ENCODE measurements at regions not wholly inside any gene's neighbourhood (a gene's known extent, or its start where the extent isn't known, plus 50 kb on each side); places are given as distances from the start of the nearest gene placed in this dataset.
"Not testable (repeated sequence)": the region's sequence is repeated elsewhere in the genome, so short reads cannot be mapped to it uniquely, and the experiment has no call there.

DNA sequence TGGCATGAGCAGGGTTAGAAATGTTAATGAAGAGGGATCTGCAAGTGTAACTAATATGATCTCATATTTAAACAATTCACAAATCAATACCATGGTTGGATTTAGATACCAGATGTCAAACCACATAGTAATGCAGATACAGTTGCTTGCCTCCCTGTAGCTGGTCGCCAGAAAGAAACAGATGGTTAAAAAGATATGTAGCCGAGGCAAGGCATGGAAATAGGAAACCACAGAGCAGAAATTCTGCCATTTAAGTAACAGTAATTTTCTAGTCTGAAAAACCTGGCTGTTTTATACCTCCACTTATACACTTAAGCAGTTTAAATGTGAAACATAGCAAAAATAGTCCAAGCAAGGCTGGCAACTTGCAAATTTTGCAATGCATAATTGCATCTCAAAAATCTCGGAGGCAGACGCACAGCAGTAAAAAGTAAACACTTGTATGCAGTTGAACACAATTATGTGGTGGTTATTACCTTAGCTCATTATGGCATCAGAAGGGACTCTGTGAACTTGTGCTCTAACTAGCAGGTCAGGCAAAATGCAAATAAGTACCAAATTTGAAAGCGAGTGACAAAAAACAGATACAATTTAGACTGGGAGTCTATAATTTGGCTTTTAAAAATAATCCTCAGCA, 126.8 kb downstream of the NAA11 start:
- peaks cover 8 to 9% of the 10 kb centered on the region in 2 donors for H3K9me3 Mint-ChIP-seq
- ATAC-seq, result no peak
- no peak for DNase-seq (ENCODE audit: low spot score in 2 of 2)
- H3K36me3 Mint-ChIP-seq, result no peaks in the 10 kb centered on the region
- H3K27ac Mint-ChIP-seq, result no peak overlapping the region

DNA sequence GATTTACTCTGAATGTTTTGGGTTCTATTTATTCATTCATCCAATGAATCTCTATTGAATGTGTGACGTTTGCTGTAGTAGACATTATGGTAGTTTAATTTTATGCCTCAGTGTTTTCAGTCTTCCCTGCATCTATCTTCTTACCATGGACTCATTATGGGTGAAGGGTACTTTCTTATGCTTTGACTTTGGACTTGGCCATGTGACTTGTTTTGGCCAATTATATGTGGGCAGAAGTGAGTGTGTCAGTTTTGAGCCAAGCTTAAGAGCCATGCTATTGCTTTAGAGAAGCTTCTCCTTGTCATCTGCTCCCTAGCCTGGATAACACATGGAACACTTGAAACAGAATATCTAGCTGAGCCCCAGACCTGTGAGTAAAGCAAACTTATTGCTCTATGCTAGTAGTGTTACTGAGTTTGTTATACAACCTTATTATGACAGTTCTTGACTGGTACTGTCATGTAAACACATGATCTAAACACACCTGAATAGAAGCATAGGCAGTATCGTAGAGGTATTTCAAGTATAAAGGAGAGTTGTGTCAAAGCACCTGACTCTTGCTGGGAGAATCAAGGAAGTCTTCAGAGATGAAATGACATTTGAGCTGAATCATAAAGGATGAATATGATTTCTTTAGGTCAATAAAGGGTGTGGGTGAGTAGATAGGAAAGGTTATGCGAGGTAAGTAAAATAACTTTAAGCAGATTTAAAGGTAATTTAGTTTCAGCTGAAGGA, 128.4 kb downstream of the NAA11 start:
- Mint-ChIP-seq H3K36me3 (no peaks in the 10 kb centered on the region), H3K27ac (no peak overlapping the region), H3K9me3 (peaks cover 8 to 9% of the 10 kb centered on the region in 2 donors)
- ATAC-seq (no peak), DNase-seq (ENCODE audit: low spot score in 2 of 2) (no peak)

DNA sequence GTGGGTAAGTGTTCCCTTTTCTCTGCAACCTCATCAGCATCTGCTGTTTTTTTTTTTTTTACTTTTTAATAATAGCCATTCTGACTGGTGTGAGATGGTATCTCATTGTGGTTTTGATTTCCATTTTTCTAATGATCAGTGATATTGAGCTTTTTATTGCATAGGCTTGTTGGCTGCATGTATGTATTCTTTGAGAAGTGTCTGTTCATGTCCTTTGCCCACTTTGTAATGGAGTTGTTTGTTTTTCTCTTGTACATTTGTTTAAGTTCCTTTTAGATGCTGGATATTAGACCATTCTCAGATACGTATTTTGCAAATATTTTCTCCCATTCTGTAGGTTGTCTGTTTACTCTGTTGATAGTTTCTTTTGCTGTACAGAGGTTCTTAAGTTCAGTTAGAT, 134.6 kb downstream of the NAA11 start:
- ATAC-seq, H3K36me3 Mint-ChIP-seq: not testable (repeated sequence)

DNA sequence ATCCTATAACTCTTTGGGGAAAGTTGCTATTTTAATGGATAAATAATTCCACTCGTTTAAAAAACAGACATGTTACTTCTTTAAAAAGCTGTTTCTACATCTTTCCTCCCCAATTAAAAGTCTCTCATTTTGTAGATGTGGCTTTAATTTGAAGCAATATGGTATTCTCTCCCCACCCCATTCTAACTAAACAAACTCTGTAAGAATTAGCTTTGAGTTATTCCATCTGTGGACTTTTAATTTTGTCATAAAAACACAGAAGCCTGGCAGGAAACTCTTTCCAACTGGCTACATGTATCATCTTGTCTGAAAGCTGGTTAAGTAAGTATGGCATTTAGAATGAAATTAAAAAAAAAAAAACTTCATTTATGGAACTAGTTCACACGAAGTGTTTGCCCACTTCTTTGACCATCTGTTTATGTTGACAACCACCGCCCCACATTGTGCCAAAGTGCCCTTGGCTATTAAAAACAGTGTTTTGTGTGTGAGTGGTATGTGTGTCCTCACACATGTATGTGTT, 140.3 kb downstream of the NAA11 start:
- H3K9me3 Mint-ChIP-seq, result peaks cover 15 to 17% of the 10 kb centered on the region in 2 donors
- H3K27ac Mint-ChIP-seq, result no peak overlapping the region
- ATAC-seq, result no peak
- DNase-seq (ENCODE audit: low spot score in 2 of 2), result no peak
- H3K36me3 Mint-ChIP-seq, result peaks cover 0 to 5% of the 10 kb centered on the region in 2 donors

More for the DNA sequence above, 134.6 kb downstream of the NAA11 start:
- H3K27ac Mint-ChIP-seq; DNase-seq (ENCODE audit: low spot score in 2 of 2): not testable (repeated sequence)
- H3K9me3 Mint-ChIP-seq, result peaks cover 27% of the 10 kb centered on the region in 2 donors

- Mint-ChIP-seq H3K9me3 (peaks cover 11 to 18% of the 10 kb centered on the region in 2 donors), H3K27ac (no peak overlapping the region), H3K36me3 (peaks cover 0 to 5% of the 10 kb centered on the region in 2 donors)
- ATAC-seq (no peak), DNase-seq (ENCODE audit: low spot score in 2 of 2) (no peak)
Observed at GRCh38 chr4:79184476-79184875, 141.4 kb downstream of the NAA11 start.

DNA sequence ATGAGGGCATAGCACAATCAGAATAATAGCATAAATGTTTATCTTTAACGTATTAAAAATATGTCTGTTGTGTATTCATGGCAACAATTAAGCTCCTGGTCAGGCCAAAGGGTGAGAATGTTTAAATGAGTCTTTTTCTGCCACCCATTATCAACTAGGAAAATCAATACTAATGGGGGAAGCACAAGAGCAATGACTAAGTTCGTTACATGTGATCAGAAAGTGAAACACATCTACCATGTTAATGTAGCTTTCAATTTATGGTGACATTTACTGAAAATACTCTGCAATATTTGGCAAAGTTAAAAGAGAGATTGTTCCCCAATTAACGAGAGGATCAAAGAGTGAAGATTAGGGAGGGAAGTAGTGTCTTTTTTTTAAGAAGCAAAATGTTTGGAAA, 143.7 kb downstream of the NAA11 start:
- H3K36me3 Mint-ChIP-seq, result no peaks in the 10 kb centered on the region
- H3K27ac Mint-ChIP-seq, result no peak overlapping the region
- peaks cover 3 to 6% of the 10 kb centered on the region in 2 donors for H3K9me3 Mint-ChIP-seq
- no peak for DNase-seq (ENCODE audit: low spot score in 2 of 2)
- ATAC-seq, result no peak

DNA sequence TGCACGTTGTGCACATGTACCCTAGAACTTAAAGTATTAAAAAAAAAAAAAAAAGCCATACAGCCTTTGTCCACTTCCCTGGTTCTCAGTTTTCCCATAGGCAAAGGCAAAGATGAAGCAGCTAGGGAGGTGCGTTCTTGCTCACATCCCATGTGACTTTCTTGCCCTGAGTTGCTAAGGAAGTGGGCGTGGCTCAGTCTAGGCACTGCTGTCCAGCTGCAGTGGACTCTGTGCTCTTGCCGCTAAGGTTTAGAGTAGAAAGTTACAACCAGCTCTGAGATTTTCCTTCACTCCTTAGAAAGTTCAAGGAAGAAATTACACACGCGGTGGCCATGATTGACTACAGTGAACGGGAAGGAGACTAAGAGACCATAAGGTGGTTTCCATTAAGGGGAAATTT, 144.7 kb downstream of the NAA11 start:
- Mint-ChIP-seq H3K36me3 (no peaks in the 10 kb centered on the region), H3K27ac (no peak overlapping the region), H3K9me3 (peaks cover 3 to 6% of the 10 kb centered on the region in 2 donors)
- DNase-seq (ENCODE audit: low spot score in 2 of 2) (no peak), ATAC-seq (no peak)

- peaks cover 3 to 6% of the 10 kb centered on the region in 2 donors for H3K9me3 Mint-ChIP-seq
- ATAC-seq (no peak), DNase-seq (ENCODE audit: low spot score in 2 of 2) (no peak)
- H3K36me3 Mint-ChIP-seq, result no peaks in the 10 kb centered on the region
- H3K27ac Mint-ChIP-seq, result no peak overlapping the region
Observed at GRCh38 chr4:79178760-79179159, 147.1 kb downstream of the NAA11 start.

DNA sequence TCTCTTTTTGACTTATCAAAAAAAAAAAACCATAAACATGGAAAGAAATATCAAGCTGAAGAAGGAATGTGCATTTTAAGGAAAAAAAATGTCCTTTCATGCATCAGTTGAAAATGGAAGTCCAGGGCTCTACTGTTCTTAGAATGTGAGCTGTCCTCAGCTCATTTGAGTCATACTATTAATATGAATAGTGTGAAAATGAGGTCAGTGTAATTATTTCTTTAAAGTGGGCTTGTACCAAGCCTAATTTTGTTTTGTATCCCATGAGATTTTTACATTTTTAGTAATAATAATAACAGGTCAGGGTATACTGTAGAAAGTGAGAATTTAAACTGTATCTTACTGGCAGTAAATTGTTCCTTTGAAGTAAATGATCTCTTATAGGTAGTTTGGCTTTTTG, 148.5 kb downstream of the NAA11 start:
- DNase-seq (ENCODE audit: low spot score in 2 of 2), result no peak
- Mint-ChIP-seq H3K27ac (no peak overlapping the region), H3K36me3 (no peaks in the 10 kb centered on the region), H3K9me3 (peaks cover 3 to 6% of the 10 kb centered on the region in 2 donors)
- ATAC-seq, result no peak

GRCh38 chr4:79176351-79176750, 149.5 kb downstream of the NAA11 start:
- H3K27ac Mint-ChIP-seq, result no peak overlapping the region
- DNase-seq (ENCODE audit: low spot score in 2 of 2), result no peak
- H3K9me3 Mint-ChIP-seq, result peaks cover 0 to 6% of the 10 kb centered on the region in 2 donors
- no peak for ATAC-seq
- H3K36me3 Mint-ChIP-seq, result no peaks in the 10 kb centered on the region

GRCh38 chr4:79175716-79176115, 150.1 kb downstream of the NAA11 start:
- Mint-ChIP-seq H3K27ac (no peak overlapping the region), H3K36me3 (no peaks in the 10 kb centered on the region), H3K9me3 (peaks cover 0 to 6% of the 10 kb centered on the region in 2 donors)
- DNase-seq (ENCODE audit: low spot score in 2 of 2) (no peak), ATAC-seq (no peak)

DNA sequence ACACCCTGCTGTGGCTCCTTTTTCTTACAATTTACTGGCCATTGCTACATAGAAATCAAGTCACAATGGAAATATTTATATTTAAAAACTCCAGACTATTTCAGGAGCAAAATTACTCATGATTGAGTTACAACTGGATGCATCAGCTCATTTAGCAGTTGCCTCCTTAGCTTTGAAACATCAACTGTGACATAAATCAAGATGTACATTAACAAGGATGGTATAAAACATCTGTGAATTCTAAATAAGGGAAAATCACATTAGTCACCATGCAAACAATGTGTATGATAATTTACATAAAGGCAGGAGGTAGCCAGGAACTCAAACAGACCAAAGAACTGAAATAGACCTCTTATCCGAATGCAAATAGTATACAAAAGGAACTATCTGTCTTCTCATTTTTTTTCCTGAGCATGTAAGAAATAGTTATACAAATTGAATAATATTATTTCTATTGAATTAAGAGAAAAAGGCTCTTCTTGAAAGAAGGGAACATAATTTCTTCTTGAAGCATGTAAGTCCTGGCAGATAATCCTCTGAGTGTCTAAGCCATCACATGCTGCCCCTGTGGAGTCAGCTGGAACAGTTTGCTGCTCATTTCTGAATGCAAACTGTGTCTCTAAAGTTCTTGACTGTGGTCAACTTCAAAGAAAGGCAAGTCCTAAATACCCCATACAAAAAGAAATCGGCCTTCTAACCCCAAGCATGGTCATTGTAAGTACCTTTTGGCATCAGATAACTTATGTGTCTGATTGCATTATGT, 151.2 kb downstream of the NAA11 start:
- peaks cover 0 to 5% of the 10 kb centered on the region in 2 donors for H3K9me3 Mint-ChIP-seq
- no peak for DNase-seq (ENCODE audit: low spot score in 2 of 2)
- no peak for ATAC-seq
- no peaks in the 10 kb centered on the region for H3K36me3 Mint-ChIP-seq
- H3K27ac Mint-ChIP-seq, result no peak overlapping the region

GRCh38 chr4:79173186-79173585, 152.7 kb downstream of the NAA11 start:
- ATAC-seq, result no peak
- no peak for DNase-seq (ENCODE audit: low spot score in 2 of 2)
- H3K27ac Mint-ChIP-seq, result no peak overlapping the region
- H3K36me3 Mint-ChIP-seq, result no peaks in the 10 kb centered on the region
- peaks cover 0 to 5% of the 10 kb centered on the region in 2 donors for H3K9me3 Mint-ChIP-seq

GRCh38 chr4:79170077-79170476, 155.8 kb downstream of the NAA11 start:
- Mint-ChIP-seq H3K36me3 (no peaks in the 10 kb centered on the region), H3K9me3 (peaks cover 0 to 5% of the 10 kb centered on the region in 2 donors), H3K27ac (no peak overlapping the region)
- DNase-seq (ENCODE audit: low spot score in 2 of 2) (no peak), ATAC-seq (no peak)

GRCh38 chr4:79164907-79165610, 160.8 kb downstream of the NAA11 start:
- H3K9me3 Mint-ChIP-seq, result peaks cover 5% of the 10 kb centered on the region in 2 donors
- H3K36me3 Mint-ChIP-seq, result no peaks in the 10 kb centered on the region
- ATAC-seq, result no peak
- DNase-seq (ENCODE audit: low spot score in 2 of 2), result no peak
- no peak overlapping the region for H3K27ac Mint-ChIP-seq

DNA sequence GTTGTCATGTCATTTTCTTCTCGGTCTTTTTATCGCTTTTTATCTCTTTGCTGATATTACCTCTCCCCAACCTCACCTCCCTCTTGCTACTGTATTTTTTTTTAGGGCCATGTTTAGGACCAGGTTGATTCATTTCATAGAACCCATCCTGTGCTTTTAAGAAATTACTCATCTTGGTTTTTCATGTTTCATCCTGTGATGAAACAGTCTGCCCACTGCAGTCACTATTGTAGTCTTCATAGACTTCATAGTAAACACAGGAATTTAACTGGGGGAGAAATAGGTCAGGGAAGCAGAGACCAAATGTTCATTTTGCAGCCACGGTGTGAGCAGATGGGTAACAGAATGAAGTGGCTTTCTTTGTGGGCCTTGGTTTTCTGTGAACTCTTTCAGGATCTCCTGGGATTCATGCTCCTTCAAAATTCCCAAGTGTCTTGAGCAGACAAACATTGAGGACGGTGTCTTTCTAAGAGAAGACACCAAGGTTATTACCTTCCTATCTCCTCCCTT, 161.8 kb downstream of the NAA11 start:
- H3K27ac Mint-ChIP-seq, result no peak overlapping the region
- DNase-seq (ENCODE audit: low spot score in 2 of 2), result no peak
- ATAC-seq, result peak in 1 of 2 donors; percentile 66
- peaks cover 0 to 5% of the 10 kb centered on the region in 2 donors for H3K9me3 Mint-ChIP-seq
- no peaks in the 10 kb centered on the region for H3K36me3 Mint-ChIP-seq

Data from activated naive CD4-positive, alpha-beta T cell treated with anti-CD3 and anti-CD28 coated beads, Interleukin-2, amount 50 U/mL, for 72 hours (primary cell).